ENCODE measurements at regions not wholly inside any gene's neighbourhood (a gene's known extent, or its start where the extent isn't known, plus 50 kb on each side); places are given as distances from the start of the nearest gene placed in this dataset.

DNA sequence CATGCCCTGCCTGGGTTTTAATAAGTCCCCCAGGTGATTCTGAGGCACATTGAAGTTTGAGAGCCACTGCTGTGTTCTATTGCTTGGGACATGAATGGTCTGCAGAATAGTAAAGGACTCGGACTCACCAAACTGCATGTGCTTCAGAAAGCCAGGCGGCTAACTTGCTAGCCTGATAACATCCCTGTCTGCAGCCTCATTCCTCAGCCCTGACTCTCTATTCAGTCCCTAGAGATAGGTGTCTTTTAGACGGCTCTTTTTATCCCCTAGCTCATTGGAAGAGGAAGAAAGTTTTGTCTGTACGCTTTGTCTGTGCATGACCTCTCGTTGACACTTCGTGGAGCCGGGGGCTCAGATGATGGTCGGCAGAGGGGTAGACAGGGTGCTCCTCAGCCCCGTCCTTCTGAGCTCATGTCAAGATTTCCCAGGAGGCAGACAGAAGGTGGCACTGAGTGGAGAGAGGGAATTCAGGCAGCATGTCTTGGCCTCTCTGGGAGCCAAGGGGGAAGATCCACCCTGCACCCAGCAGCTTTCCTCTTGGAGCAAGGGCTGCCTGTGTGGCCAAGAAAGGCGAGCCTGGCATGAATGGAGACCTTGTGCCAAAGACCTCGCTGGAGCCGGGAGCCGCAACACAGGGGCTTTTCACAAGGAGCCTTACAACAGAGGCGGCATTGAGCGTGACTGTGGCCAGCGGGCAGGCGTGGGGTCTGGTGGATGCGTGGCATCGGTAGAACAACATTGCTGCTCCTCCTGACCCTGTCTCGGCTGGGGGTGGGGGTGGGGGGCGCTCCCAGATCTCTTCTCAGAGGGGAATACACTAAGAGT, 51.1 kb upstream of the PODXL start:
- DNase-seq (ENCODE audit: low spot score) = no peak

DNA sequence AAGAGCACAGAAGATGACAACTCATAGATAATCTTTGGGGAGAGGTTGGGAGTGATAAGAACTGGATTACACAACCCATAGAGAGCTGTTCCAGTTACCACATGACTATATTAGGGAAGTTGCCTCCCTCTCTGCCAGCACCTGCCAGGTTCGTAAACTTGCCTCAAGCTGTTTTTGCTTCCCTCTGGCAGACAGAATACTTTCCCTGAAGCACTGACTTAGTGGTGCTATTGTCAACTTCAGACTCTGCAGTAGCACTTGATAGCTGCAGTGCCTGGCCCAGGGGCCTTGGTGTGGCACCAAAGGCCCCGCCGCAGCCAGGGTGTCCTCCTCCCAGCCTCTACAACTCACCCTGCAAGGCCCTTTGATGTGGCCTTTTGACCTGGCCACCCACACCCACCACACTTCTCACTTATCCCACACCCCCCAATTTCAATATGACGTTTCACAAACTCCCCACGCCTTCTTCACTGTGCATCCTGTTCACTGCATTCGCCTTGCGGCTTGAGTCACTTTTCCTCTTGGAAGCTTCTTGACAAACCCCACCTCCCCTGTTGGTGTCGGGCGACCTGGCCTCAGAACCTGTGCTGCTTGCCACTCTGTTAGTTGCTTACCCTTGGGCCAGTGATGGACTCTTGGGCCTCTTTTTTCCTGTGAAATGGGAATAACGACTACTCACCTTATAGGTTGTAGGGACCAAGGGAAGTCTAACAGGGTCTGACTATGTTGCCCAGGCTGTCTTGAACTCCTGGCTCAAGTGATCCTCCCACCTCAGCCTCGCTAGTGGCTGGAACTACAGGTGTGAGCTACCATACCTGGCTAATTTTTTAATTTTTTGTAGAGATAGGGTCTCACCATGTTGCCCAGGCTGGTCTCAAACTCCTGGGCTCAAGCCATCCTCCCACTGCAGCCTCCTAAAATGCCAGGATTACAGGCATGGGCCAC, 50.2 kb upstream of the PODXL start:
- DNase-seq (ENCODE audit: low spot score) = no peak

Measured in RKO (cell line).